HuH-7.5 (cell line): ENCODE measurements at regions not wholly inside any gene's neighbourhood (a gene's known extent, or its start where the extent isn't known, plus 50 kb on each side); places are given as distances from the start of the nearest gene placed in this dataset.
"Not testable (repeated sequence)": the region's sequence is repeated elsewhere in the genome, so short reads cannot be mapped to it uniquely, and the experiment has no call there.

Experiments
- DNase-seq: peaks from one replicate; pipeline ENCODE4 v3.0.0; 2011; ENCODE audit warnings: low spot score

DNA sequence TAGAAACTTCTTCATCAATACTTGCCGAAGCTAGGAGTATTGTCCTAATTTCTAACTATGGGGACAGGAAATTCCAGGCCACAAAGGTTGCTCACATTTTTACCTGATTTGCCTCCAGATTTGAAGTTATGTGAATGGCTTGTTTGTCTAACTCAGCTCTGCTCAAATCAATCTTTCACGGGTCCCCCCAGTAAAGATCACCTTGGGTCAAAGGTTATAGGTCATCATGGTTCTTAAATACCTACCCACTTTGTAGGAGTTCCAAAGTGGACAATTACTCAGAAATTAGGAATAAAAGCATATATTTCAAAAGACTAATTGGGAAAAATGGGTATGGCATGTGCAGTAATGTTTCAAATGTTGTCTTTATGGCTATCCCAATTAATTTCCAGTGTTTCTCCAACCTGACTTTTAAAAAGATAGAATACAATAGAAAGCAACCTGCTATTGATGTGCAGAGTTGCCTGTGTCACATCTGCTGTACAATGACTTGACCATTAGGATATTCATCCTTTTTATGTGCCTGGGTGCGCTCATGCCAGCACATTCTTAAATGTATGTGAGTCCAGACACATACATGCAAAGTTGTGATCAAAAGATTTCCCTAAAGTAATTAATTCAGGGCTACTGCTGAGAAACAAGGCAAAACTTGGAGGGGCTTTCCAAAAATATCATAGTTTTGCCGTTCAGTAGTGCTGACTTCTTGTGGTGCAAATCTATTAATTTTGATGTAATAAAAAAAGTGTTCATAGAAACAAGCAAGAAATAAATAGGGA lies 126.1 kb downstream of the MYCN start:
- DNase-seq = no peak

DNA sequence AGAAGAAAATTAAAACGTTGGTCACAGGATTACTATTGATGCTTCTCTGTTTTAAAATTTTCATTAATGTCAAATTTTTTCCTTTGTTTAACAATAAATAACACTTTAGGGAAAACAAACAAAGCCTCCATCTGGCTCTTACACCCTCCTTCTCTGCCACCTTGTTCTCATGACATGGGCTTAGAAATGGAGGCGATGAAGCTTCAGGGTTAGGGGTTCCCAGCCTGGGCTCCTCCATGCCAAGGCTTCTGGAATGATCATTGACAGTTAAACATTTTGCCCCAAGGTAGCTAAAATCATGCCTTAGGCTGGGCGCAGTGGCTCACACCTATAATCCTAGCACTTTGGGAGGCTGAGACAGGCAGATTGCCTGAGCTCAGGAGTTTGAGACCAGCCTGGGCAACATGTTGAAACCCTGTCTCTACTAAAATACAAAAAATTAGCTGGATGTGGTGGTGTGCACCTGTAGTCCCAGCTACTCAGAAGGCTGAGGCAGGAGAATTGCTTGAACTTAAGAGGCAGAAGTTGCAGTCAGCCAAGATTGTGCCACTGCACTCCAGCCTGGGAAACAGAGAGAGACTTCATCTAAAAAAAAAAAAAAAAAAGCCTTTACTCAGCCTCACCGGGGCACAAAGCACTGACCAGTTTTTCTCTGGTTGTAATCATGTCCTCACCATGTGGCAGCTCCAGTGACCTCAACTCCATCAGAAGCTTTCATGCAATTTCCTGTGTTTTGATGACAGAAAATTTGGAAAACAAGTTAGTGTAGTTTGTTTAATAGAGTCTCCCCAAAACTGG lies 125.1 kb downstream of the MYCN start:
- not testable (repeated sequence) for DNase-seq

GRCh38 chr2:16064745-16065144 lies 124.4 kb downstream of the MYCN start:
- DNase-seq = no peak

DNA sequence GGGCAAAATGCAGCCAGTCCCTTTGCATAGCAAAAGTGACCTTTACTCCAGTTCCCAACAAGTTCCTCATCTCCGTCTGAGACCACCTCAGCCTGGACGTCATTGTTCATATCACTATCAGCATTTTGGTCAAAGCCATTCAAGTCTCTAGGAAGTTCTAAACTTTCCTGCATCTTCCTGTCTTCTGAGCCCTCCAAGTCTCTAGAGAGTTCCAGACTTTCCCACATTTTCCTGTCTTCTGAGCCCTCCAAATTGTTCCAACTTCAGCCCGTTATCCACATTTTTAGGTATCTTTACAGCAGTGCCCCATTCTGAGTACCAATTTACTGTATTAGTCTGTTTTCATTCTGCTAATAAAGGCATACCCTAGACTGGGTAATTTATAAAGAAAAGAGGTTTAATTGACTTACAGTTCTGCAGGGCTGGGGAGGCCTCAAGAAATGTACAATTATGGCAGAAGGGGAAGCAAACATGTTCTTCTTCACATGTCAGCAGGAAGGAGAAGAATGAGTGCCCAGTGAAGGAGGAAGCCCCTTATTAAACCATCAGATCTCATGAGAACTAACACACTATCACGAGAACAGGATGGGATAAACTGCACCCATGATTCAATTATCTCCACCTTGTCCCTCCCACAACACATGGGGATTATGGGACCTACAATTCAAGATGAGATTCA lies 123.7 kb downstream of the MYCN start:
- no peak for DNase-seq

GRCh38 chr2:16063251-16063850 lies 123.0 kb downstream of the MYCN start:
- DNase-seq = no peak

DNA sequence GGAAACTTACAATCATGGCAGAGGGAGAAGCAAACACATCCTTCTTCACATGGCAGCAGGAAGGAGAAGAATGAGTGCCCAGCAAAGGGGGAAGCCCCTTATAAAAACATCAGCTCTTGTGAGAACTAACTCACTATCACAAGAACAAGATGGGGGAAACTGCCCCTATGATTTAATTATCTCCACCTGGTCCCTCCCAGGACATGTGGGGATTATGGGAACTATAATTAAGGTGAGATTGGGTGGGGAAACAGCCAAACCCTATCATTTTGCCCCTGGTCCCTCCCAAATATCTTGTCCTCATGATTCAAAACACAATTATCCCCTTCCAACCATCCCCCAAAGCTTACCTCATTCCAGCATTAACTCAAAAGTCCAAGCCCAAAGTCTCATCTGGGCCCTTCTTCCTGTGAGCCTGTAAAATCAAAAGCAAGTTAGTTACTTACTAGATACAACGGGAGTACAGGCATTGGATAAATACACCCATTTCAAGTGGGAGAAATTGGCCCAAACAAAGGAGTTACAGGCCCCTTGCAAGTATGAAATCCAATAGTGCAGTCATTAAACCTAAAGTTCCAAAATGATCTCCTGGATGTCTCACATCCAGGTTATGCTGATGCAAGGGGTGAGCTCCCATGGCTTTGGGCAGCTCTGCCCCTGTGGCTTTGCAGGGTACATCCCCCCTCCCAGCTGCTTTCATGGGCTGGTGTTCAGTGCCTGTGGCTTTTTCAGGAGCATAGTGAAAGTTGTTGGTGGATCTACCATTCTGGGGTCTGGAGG lies 122.3 kb downstream of the MYCN start:
- DNase-seq = no peak

DNA sequence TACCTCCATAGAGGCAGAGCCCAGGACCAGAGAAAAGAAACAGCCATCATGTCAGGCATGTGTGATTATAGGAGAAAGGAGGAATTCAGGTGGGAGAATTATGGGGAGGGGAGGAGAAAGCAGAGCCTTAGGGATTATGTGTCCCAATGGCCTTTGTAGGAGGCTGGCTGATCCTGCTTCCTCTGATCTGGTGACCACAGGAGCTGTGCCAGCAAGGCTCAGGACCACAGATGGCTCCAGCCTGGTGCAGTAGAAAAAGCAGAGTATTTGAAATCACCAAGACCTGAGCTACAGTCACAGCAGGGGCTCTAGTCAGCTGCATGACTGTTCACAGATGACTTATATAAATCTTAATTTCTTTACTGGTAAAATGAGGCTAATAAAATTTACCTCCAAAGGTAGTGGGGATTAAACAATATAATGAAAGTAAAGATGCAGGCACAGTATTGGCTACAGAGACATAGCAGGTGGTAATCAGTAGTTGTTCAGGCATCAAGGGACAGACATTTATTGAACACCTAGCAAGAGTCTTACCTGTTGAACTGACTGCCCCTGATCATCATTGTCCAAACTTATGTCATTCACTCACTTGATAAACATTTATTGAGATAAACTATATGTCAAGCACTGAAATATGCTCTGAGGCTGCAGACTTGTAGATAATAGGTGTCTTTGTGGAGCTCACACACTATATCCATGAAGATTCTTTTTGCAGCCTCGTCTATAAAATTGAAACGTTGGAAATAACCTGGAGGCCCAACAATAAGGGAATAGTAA lies 121.3 kb downstream of the MYCN start:
- no peak for DNase-seq

- DNase-seq = no peak
These were observed 120.6 kb downstream of the MYCN start for GRCh38 chr2:16060936-16061338.

DNA sequence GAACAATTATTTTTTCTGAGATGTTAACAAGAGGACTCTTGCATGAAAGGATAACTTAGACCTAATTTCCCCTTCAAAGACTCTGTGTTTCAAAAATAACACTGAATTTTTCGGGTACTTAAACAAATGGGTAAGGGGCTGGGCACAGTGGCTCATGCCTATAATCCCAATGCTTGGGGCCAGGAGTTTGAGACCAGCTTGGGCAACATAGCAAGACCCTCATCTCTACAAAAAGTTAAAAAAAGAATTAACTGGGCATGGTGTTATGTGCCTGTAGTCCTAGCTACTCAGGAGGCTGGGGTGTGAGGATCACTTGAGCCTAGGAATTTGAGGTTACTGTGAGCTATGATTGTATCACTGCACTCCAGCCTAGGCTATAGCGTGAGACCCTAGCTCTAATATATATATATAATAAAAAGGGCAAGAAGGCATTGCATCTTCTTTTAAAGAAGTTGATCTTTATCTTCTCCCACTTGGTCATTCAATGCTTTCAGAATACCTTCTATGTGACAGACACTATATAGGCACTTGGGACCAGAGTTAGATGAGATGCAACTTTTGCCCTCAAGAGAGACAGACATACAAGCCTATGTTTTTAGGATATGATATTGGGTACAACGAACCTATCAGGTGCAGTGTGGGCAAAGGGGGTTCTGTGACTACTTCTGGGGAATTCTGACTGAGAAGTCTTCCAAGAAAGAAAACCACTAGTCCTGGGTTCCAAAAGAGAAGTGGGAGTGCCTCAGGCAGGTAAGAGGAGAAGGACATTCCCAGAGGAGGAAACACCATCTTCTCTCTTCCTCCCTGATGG lies 120.0 kb downstream of the MYCN start:
- no peak for DNase-seq

DNA sequence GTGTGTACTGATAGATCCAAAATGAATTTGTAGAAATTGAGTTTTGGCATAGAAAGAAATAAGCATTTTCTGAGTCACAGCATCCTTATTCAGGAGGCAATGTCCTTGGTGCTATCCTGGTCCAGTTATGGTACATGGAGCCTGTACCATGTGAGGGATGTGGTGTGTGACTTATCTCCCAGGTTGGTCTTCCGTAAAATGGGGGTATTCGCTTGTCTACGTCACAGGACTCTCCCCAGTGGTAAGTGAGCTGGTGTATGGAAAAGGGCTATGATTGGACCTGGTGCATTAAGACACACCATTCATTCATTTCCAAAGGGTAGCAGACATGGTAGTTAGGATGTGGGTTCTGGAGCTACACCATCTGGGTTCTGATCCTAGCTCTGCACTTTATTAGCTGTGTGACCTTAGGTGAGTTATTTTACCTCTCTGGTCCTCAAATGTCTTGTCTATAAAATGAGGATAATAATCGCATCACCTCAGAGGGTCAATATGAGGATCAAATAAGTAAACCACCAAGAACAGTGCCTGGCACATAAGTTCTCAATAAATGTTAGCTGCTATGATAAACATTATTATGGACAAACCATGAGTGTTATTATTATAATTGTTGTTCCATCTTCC lies 119.2 kb downstream of the MYCN start:
- no peak for DNase-seq

DNA sequence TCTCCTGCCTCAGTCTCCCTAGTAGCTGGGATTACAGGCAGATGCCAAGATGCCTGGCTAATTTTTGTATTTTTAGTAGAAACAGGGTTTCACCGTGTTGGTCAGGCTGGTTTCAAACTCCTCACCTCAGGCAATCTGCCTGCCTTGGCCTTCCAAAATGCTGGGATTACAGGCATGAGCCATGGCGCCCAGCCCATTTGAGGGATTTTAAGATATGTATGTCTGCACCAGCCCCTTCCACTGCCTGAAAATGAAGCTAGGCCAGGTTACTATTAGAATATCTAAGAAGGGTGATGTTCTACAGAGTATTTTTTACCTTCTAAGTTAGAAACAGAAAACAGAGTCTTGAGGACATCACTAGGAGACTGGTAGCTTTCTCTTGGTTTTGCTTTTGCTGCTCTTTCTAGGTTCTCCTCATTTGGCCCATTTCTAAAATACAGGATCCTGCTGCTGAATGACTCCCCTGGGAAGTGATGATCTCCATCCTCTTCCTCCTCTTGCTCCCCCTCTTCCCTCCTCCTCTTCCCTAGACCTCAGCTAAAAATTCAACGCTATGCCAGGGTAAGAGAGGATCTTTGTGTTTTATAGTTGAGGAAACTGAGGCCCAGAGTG lies 118.5 kb downstream of the MYCN start:
- no peak for DNase-seq

- DNase-seq = no peak
These were observed 117.9 kb downstream of the MYCN start for GRCh38 chr2:16058256-16058655.

DNA sequence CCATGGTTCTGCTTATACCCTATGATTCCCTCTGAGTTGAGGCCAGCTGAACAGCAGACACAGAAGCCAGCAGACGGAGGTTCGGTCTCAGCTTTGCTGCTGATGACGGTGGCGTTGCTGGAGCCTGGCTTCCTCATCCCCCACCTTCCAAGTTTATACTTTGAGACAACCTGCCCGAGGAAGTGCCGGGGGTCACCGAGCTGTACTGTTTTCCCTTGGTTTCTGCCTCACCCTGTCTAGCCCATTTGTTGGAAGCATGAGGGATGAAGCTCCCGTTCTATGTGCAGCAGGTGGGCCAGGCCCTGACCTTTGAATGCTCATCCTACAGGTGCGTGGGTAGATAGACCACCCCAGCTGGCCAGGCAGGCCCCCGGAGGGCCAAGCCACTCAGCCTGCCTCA lies 117.3 kb downstream of the MYCN start:
- DNase-seq = no peak

- no peak for DNase-seq
These were observed 115.7 kb downstream of the MYCN start for GRCh38 chr2:16055848-16056580.

DNA sequence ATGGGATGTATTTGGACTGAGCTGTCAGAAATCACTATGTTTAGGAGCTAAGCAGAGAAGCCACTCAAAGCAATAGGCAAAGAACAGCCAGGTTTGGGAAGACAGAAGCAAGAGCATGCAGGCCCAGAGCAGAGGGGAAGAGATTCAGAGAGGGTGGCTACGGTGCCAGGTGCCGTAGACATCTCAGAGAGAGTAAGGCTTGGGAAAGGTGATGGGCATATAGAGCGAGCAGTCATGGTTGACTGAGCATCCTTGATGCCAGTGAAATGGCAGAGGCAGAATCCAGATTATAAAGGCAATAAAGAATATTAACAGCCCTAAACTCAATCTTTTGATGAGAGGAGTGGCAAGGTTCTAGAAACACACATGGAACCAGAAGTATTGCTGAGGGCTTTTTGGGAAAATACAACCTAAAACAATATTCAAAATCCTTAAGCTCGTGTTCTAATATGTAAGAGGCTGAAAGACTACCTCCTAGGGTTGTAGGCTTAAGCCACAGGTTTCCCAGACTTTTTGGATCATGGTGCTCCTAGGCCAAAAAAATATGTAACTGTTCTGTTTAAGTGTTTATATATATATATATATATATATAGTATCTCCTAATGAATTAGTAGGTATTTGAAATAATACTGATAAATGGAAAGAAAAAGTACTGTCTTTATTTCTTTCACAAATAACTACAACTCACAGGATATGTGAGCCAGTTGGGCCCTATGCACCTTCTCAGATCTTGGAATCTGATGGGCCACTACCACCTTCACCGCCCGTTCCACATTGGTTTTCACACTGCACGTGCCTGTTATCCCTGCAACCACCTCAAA lies 113.3 kb downstream of the MYCN start:
- DNase-seq = no peak

DNA sequence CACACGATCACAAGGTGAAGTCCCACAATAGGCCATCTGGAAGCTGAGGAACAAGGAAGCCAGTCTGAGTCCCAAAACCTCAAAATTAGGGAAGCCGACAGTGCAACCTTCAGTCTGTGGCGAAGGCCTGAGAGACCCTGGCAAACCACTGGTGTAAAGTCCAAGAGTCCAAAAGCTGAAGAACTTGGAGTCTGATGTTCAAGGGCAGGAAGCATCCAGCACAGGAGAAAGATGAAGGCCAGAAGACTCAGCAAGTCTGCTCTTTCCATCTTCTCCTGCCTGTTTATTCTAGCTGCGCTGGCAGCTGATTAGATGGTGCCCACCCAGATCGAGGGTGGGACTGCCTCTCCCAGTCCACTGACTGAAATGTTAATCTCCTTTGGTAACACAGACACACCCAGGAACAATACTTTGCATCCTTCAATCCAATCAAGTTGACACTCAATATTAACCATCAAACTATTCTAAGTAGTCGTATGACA lies 112.3 kb downstream of the MYCN start:
- DNase-seq = not testable (repeated sequence)

DNA sequence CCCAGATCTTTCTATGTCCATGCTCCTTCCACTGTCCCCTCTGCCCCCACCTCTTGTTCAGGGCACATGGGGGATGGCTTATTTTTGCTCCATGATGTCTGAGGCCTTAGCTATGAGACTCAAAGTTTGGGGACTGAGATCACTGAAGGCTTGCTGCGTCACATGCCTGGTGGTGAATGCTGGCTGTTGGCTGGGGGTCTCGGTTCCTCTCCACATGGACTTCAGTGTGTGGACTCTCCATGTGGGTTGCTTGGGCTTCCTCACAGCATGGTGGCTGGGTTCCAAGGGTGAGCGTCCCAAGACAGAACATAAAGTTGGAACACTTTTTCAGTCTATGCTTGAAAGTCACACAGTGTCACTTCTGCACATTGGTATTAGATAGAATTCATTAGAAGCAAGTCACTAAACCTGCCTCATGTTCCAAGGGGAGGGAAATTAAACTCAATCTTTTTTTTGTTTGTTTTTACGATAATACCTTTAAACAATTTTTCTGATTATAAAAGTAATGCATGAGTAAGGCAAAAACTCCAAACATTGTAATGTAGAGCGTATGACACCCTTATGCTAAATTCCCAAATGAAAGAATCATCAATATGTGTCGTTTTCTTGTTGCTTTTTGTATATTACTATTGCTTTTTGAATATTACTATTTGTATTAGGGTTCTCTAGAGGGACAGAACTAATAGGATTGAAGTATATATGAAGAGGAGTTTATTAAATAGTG lies 111.7 kb downstream of the MYCN start:
- DNase-seq = no peak
